NCI-H1417 treated with DMSO at 0.1 percent for 48 hours (cell line): ENCODE measurements at regions not wholly inside any gene's neighbourhood (a gene's known extent, or its start where the extent isn't known, plus 50 kb on each side); places are given as distances from the start of the nearest gene placed in this dataset.

ENCODE experiments used
- DNase-seq: peaks from one replicate; lab custom pipeline; 2025; lab: John Stamatoyannopoulos, UW

GRCh38 chr1:101290922-101291561 lies 54.2 kb downstream of the S1PR1 start:
- no peak for DNase-seq

- no peak for DNase-seq
Measured at GRCh38 chr1:101291562-101292380, 55.0 kb downstream of the S1PR1 start.

GRCh38 chr1:101293461-101294051 lies 56.7 kb downstream of the S1PR1 start:
- no peak for DNase-seq

- no peak for DNase-seq
Measured at GRCh38 chr1:101295209-101295608, 58.4 kb downstream of the S1PR1 start.

DNA sequence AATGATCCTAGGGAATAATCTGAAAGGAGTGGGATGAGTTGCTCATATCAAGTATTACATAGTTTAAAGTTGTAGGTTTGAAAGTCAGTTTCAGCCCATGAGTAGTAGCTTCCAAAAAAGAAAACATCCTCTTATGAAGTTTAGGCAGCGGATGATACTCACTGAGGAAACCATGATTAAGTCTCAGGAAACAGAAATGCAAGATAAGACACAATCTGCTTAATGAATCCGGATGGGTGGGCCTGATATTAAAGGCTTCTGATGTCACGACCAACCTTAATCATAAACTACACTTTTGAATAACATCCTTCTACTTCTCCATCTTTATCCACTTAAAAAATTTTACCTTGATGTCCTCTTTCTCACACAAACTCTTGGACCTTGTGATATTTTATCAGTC lies 61.8 kb downstream of the S1PR1 start:
- no peak for DNase-seq

GRCh38 chr1:101299141-101299540 lies 62.3 kb downstream of the S1PR1 start:
- DNase-seq: no peak

GRCh38 chr1:101299710-101300109 lies 62.9 kb downstream of the S1PR1 start:
- DNase-seq: no peak

DNA sequence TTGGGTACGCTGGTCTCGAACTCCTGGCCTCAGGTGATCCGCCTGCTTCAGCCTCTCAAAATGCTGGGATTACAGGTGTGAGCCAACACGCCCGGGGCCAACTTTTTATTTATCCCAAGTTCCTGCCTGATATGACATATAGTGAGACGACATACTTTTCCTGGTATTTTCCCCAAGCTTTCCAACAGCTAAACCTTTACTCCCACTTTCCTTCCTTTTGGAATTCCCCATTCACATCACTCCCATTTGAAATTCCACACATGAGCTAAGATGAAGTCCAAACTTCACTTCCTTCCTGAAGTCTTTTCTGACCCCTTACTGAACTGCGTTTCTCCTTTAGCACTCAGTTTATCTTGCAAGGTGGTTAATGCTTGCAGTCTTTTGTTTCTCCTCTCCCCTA lies 64.1 kb downstream of the S1PR1 start:
- DNase-seq: no peak

DNA sequence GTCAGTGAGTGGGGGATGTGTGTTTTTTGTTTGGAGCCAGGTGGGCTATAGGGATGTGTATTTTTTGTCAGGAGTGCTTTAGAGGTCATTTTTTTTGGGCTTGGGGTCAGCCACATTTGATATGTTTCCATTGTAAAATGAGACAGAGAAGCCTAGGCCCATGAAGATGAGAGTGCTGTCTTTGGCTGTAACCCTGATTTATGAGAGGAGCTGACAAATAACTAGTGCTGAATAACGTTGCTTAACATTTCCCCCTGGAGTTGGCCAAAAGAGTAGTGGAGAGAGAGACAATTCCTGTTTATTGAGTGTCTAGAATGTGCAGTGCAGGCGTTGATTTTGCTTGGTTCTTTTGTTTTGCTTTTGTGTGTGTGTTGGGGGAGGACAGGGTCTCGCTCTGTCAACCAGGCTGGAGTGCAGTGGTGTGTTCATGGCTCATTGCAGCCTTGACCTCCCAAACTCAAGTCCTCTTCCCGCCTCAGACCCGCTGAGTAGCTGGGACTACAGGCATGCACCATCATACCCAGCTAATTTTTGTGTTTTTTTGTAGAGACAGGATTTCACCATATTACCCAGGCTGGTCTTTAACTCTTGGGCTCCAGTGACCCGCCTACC lies 64.7 kb downstream of the S1PR1 start:
- DNase-seq: no peak

- no peak for DNase-seq
Measured at GRCh38 chr1:101302831-101303511, 66.2 kb downstream of the S1PR1 start.

DNA sequence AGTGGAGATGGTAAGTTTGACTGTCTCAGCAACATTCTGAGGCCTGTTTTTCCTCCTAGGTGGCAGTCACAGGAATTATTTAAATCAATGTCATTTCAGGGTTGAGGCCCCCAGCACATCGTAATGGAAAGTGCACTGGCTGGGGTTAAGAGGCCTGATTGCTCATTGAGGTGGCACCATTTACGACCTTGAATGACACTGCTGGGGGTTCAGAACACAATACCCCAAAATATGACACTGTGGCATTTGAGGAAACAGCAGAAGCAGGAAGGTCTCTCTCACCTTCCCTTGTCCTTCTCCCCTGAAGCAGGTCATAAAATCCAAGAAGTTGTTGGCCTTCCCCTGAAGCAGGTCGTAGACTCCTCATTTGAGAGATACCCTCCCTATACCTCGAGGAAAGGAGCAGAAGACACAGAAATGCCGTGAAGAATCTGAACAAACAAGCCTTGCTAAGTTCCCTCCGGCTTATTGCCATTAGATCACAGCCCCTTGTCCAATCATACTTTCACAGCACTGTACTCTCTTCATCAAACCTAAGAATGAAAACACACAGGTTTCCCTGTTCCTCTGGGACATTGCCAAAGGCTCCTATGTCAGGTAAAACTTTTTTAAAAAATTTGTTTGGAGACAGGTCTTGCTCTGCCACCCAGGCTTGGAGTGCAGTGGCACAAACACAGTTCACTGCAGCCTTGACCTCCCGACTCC lies 71.3 kb downstream of the S1PR1 start:
- no peak for DNase-seq

- no peak for DNase-seq
Measured at GRCh38 chr1:101308935-101309333, 72.1 kb downstream of the S1PR1 start.

- no peak for DNase-seq
Measured at GRCh38 chr1:101309334-101310311, 72.8 kb downstream of the S1PR1 start.

GRCh38 chr1:101310506-101310905 lies 73.7 kb downstream of the S1PR1 start:
- DNase-seq: no peak

DNA sequence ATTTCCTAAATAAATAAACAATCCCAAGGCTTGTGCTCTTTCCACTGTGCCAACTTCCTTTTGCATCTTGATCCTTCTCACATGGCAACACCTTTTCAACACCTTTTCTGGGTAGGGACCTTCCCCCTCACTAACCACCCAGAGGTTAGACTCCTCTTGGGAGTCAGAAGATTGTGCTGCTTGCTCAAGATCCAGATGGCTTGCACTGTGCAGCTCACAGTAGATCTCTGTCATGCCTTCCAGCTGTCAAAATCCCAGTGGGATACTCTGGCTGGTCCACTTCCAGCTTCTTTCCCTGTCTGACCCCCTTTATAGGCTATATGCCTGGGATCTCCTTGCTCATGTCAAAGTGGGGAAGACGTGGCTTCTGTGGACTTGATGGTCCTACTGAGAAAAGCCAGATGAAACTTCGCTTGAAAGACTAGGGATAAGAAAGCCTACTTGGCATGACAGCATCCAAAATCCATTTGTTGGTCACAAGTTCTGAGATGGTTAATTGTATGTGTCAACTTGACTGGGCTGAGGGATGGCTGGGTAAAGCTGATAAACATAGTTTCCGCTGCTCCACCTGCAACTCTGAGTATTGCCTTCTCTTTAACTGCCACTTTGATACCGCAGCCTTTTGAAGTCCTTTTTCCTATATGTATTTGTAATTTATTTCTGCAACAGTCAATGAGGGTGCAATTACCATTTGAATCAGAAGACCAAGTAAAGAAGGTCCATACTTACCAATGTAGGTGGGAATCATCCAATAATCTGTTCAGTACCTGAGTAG lies 74.5 kb downstream of the S1PR1 start:
- no peak for DNase-seq

GRCh38 chr1:101312147-101312546 lies 75.3 kb downstream of the S1PR1 start:
- no peak for DNase-seq

- no peak for DNase-seq
Measured at GRCh38 chr1:101313356-101313755, 76.5 kb downstream of the S1PR1 start.

DNA sequence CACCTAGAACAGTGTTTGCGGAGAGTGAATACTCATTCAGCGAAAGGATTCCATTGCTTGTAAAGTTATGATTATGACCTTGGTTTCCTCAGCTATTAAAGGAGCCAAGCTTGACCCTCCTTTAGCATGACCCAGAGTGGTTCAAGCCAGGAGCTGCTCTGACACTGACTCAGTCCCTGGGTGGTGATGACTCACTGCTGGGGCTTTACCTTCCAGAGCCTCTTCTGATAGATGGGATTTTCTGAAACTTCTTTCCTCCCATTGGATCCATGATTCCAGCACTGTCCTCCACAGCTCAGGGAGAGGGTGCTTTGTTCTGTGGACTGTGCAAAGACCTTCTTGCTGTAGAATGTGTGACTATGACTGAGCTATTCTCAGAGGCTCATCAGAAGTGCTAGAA lies 77.4 kb downstream of the S1PR1 start:
- DNase-seq: no peak

- DNase-seq: peak; percentile 92
Measured at GRCh38 chr1:101316256-101316655, 79.4 kb downstream of the S1PR1 start.

- no peak for DNase-seq
Measured at GRCh38 chr1:101316799-101317198, 80.0 kb downstream of the S1PR1 start.
